ENCODE measurements at regions not wholly inside any gene's neighbourhood (a gene's known extent, or its start where the extent isn't known, plus 50 kb on each side); places are given as distances from the start of the nearest gene placed in this dataset.

- TF ChIP-seq, protein P1, sequence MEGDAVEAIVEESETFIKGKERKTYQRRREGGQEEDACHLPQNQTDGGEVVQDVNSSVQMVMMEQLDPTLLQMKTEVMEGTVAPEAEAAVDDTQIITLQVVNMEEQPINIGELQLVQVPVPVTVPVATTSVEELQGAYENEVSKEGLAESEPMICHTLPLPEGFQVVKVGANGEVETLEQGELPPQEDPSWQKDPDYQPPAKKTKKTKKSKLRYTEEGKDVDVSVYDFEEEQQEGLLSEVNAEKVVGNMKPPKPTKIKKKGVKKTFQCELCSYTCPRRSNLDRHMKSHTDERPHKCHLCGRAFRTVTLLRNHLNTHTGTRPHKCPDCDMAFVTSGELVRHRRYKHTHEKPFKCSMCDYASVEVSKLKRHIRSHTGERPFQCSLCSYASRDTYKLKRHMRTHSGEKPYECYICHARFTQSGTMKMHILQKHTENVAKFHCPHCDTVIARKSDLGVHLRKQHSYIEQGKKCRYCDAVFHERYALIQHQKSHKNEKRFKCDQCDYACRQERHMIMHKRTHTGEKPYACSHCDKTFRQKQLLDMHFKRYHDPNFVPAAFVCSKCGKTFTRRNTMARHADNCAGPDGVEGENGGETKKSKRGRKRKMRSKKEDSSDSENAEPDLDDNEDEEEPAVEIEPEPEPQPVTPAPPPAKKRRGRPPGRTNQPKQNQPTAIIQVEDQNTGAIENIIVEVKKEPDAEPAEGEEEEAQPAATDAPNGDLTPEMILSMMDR (IDR thresholded peaks at IDR 0.05; ENCODE audit: borderline replicate concordance, insufficient read depth, low read depth, low read length) = no peak
- H3K4me3 ChIP-seq (ENCODE audit: low read depth, low read length) = no peak overlapping the region
Observed at GRCh38 chr16:59411961-59412841, 678.1 kb upstream of the GOT2 start.

GRCh38 chr16:59410451-59410850, 676.3 kb upstream of the GOT2 start:
- TF ChIP-seq, protein P1 (IDR thresholded peaks at IDR 0.05; ENCODE audit: borderline replicate concordance, insufficient read depth, low read depth, low read length) = no peak
- no peak overlapping the region for H3K4me3 ChIP-seq (ENCODE audit: low read depth, low read length)

DNA sequence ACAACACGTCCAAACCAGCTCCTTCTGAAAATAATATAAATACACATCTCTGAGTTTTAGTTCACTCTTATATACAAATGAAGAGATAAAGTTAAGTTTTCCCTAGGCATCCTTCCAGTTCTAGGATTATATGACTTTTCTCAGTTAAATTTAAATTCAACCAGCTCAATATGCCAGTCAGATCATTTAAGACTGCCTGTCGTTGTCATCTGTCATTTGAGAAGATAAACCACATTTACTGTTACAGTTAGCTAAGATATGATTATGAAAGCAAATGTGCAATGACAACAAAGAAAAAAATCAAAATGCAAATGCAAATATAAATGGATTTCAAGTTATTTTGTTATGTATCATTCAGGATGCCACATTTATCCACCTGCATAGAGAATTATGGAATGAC, 671.7 kb upstream of the GOT2 start:
- TF ChIP-seq, protein P1 (IDR thresholded peaks at IDR 0.05; ENCODE audit: borderline replicate concordance, insufficient read depth, low read depth, low read length) = no peak
- no peak overlapping the region for H3K4me3 ChIP-seq (ENCODE audit: low read depth, low read length)

DNA sequence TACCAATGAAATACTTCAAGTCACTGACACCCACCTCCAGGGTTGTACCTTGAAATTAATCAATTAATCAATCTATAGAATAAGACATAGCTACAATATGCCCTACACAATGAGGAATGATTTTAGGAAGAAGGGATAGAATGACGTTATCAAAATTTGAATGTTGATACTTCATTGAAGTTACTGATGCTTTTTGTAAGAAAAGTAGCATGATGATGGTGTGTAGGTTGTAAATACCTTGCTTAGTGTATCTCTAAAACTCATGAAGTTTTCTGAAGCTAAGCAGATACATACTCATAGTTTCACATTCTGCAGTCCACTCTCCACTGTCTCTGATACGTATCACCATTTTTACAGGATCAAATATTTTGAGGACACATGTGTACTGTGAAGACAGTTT, 670.4 kb upstream of the GOT2 start:
- TF ChIP-seq, protein P1 (IDR thresholded peaks at IDR 0.05; ENCODE audit: borderline replicate concordance, insufficient read depth, low read depth, low read length) = no peak
- H3K4me3 ChIP-seq (ENCODE audit: low read depth, low read length) = no peak overlapping the region

GRCh38 chr16:59400830-59401229, 666.7 kb upstream of the GOT2 start:
- H3K4me3 ChIP-seq (ENCODE audit: low read depth, low read length) = no peak overlapping the region
- TF ChIP-seq, protein P1 (IDR thresholded peaks at IDR 0.05; ENCODE audit: borderline replicate concordance, insufficient read depth, low read depth, low read length) = no peak

DNA sequence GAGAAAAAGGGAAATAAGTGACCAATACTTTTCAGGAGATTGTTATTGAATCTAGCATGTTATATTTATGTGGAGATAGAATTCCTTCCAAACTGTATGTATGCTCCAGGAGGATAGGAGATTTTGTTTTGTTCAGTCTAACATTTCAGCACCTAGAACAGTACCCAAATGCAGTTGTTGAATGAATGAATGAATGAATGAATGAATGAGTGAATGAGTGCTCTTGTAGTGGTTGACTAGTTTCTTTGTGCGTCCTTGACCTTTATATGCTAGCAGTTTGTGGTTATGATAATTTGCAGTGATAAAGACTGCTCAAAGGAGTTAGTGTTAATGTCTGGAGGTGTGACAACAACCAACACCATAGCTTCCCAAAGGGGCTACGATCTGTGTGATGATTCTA, 663.5 kb upstream of the GOT2 start:
- TF ChIP-seq, protein P1 (IDR thresholded peaks at IDR 0.05; ENCODE audit: borderline replicate concordance, insufficient read depth, low read depth, low read length) = no peak
- no peak overlapping the region for H3K4me3 ChIP-seq (ENCODE audit: low read depth, low read length)

DNA sequence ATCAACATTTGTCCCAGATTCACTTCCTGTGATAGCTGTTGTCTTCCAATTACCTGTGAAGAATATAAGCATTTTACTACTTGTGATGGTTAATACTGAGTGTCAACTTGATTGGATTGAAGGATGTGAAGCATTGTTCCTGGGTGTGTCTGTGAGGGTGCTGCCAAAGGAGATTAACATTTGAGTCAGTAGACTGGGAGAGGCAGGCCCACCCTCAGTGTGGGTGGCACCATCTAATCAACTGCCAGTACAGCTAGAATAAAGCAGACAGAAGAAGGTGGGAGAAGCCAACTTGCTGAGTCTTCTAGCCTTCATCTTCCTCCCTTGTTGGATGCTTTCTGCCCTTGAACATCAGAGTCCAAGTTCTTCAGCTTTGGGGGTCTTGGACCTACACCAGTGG, 660.4 kb upstream of the GOT2 start:
- no peak overlapping the region for H3K4me3 ChIP-seq (ENCODE audit: low read depth, low read length)
- TF ChIP-seq, protein P1 (IDR thresholded peaks at IDR 0.05; ENCODE audit: borderline replicate concordance, insufficient read depth, low read depth, low read length) = no peak
